RWPE2 (cell line): ENCODE measurements at regions not wholly inside any gene's neighbourhood (a gene's known extent, or its start where the extent isn't known, plus 50 kb on each side); places are given as distances from the start of the nearest gene placed in this dataset.

ENCODE experiments used
- ATAC-seq: fragments of 200-7000 bp; cut with Tn5 transposase; 3 replicates; pipeline ENCODE4 v1.9.1; 2021; ENCODE audit warnings: low read depth
- DNase-seq: peaks from one replicate; pipeline ENCODE4 v3.0.0-alpha.2; 2020; ENCODE audit warnings: low spot score
- H3K27ac ChIP-seq: fragments of 450-650 bp; 2 replicates; pipeline ENCODE4 v1.5.1; 2017; ENCODE audit warnings: mild to moderate bottlenecking; ENCODE audit not compliant: poor library complexity, severe bottlenecking
- H3K27me3 ChIP-seq: fragments of 250-450 bp; sonication (Bioruptor Pico); 2 replicates; pipeline ENCODE4 v1.5.1; 2021; ENCODE audit warnings: mild to moderate bottlenecking, moderate library complexity; ENCODE audit not compliant: insufficient read depth, poor library complexity, severe bottlenecking
- H3K36me3 ChIP-seq: fragments of 250-450 bp; sonication (Bioruptor Pico); 2 replicates; pipeline ENCODE4 v1.5.1; 2020; ENCODE audit warnings: low read depth, mild to moderate bottlenecking, moderate library complexity
- H3K4me1 ChIP-seq: fragments of 250-450 bp; sonication (Bioruptor Pico); 2 replicates; pipeline ENCODE4 v1.5.1; 2021; ENCODE audit warnings: mild to moderate bottlenecking, moderate library complexity; ENCODE audit not compliant: insufficient read depth, poor library complexity, severe bottlenecking
- H3K4me3 ChIP-seq: fragments of 250-450 bp; sonication (Bioruptor Pico); 2 replicates; pipeline ENCODE4 v1.5.1; 2021; ENCODE audit warnings: mild to moderate bottlenecking, moderate library complexity; ENCODE audit not compliant: severe bottlenecking
- H3K9me3 ChIP-seq: fragments of 250-450 bp; sonication (Bioruptor Pico); 2 replicates; pipeline ENCODE4 v1.5.1; 2021; ENCODE audit warnings: mild to moderate bottlenecking, moderate library complexity; ENCODE audit not compliant: severe bottlenecking
- TF ChIP-seq, protein P1 (sequence below): fragments of 450-650 bp; IDR thresholded peaks from one replicate; pipeline ENCODE4 v1.5.1; 2017; ENCODE audit warnings: mild to moderate bottlenecking, moderate library complexity; ENCODE audit not compliant: poor library complexity, severe bottlenecking

DNA sequence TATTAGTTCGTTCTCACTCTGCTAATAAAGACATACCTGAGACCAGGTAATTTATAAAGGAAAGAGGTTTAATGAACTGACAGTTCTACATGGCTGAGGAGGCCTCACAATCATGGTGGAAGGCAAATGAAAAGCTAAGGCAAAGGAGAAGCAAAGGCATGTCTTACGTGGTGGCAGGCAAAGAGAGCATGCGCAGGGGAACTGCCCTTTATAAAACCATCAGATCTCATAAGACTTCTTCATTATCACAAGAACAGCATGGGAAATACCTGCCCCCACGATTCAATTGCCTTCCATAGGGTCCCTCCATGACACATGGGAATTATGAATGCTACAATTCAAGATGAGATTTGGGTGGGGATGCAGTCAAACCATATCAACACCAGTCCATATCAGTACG is 133.5 kb downstream of the ZNF621 start:
- H3K4me1 ChIP-seq: no peaks in the 10 kb centered on the region
- no peaks in the 10 kb centered on the region for H3K36me3 ChIP-seq
- no peak overlapping the region for H3K4me3 ChIP-seq
- TF ChIP-seq, protein P1, sequence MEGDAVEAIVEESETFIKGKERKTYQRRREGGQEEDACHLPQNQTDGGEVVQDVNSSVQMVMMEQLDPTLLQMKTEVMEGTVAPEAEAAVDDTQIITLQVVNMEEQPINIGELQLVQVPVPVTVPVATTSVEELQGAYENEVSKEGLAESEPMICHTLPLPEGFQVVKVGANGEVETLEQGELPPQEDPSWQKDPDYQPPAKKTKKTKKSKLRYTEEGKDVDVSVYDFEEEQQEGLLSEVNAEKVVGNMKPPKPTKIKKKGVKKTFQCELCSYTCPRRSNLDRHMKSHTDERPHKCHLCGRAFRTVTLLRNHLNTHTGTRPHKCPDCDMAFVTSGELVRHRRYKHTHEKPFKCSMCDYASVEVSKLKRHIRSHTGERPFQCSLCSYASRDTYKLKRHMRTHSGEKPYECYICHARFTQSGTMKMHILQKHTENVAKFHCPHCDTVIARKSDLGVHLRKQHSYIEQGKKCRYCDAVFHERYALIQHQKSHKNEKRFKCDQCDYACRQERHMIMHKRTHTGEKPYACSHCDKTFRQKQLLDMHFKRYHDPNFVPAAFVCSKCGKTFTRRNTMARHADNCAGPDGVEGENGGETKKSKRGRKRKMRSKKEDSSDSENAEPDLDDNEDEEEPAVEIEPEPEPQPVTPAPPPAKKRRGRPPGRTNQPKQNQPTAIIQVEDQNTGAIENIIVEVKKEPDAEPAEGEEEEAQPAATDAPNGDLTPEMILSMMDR: no peak
- no peak for DNase-seq
- no peaks in the 10 kb centered on the region for H3K27me3 ChIP-seq
- H3K9me3 ChIP-seq: no peaks in the 10 kb centered on the region
- H3K27ac ChIP-seq: no peak overlapping the region
- ATAC-seq: no peak

DNA sequence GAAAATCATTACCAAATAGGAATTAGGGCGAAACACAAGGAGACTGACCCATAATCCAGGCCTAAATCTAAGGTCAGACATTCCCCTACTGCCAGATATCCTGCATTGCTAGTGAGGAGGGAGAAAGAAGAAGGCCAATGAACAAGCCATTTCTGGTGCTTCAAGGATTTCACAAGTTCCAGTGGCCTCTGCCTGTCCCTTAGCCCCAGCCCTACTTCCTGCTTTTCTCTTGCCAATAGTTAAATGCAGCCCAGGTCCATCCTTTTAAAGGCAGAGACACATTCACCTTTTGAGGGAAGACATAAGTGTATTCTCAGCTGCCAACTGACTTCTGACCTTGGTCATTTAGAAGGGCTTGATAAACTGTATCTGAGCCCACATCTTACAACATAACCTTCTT is 135.8 kb downstream of the ZNF621 start:
- no peak for DNase-seq
- no peak overlapping the region for H3K27ac ChIP-seq
- no peak for ATAC-seq
- TF ChIP-seq, protein P1: no peak
- H3K36me3 ChIP-seq: no peaks in the 10 kb centered on the region
- H3K9me3 ChIP-seq: no peaks in the 10 kb centered on the region
- H3K27me3 ChIP-seq: no peaks in the 10 kb centered on the region
- no peak overlapping the region for H3K4me3 ChIP-seq
- H3K4me1 ChIP-seq: no peaks in the 10 kb centered on the region

DNA sequence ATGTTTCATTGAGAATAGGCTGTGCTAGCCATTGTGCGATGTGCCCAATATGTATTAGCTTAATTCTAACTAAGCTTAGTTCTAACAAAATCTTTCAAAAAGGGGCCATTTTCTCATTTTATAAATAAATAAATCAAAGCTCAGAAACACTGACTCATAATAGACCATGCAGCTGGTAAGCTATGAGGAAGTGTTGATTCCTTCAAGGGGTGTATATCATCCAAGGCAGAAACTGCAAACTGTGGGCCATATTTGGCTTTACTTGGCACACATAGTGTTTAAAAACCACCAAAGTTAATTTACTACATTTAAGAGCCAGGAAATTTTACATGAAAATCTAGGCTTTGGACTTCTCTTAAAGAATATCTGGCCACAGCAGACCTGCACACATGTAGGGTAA is 136.5 kb downstream of the ZNF621 start:
- no peaks in the 10 kb centered on the region for H3K4me1 ChIP-seq
- no peak overlapping the region for H3K27ac ChIP-seq
- no peaks in the 10 kb centered on the region for H3K27me3 ChIP-seq
- no peak overlapping the region for H3K4me3 ChIP-seq
- no peak for DNase-seq
- no peaks in the 10 kb centered on the region for H3K9me3 ChIP-seq
- H3K36me3 ChIP-seq: no peaks in the 10 kb centered on the region
- TF ChIP-seq, protein P1: no peak
- ATAC-seq: no peak

DNA sequence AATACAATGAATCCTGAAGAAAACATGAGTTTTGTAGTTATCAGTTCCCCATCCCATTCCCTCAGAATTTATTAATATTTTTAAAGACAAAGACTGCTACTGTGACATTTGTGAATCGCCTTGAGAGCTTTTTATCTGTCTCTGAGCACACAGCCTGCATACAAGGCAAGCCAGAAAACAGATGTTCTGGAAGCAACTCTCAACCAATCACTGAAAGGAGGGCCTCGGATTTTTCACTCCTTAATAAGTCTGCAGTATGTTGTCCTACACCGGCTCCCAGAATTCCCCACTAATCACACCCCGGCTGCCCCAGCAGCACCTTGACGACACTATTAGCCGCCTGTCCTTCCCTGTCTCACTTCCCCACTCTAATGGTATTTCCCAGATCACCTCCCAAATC is 138.5 kb downstream of the ZNF621 start:
- Histone ChIP-seq H3K9me3 (no peaks in the 10 kb centered on the region), H3K36me3 (no peaks in the 10 kb centered on the region), H3K27ac (no peak overlapping the region), H3K27me3 (no peaks in the 10 kb centered on the region), H3K4me1 (no peaks in the 10 kb centered on the region), H3K4me3 (no peak overlapping the region)
- ATAC-seq (no peak), DNase-seq (no peak)
- TF ChIP-seq, protein P1: no peak

DNA sequence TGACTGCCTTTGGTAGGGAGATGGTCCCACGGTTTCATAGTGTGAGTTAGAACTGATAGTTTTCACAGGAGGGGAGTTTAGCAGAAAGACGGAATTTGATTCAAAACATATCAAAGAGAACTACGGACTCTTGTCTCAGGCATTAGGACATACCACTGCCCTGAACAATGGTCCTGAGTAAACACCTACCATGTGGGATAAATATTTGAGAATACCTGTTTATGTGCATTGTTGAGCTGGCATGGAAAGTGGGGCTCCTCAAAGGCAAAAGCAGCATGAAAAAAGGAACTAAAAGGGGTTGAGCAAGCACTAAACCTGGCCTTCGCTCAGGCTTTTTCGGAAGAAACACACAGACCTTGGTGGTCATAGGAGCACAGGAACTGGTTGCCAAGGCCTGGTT is 144.4 kb downstream of the ZNF621 start:
- H3K4me3 ChIP-seq: no peak overlapping the region
- peaks cover 9% of the 10 kb centered on the region for H3K27me3 ChIP-seq
- TF ChIP-seq, protein P1: no peak
- no peaks in the 10 kb centered on the region for H3K4me1 ChIP-seq
- no peak for ATAC-seq
- H3K9me3 ChIP-seq: no peaks in the 10 kb centered on the region
- no peaks in the 10 kb centered on the region for H3K36me3 ChIP-seq
- no peak overlapping the region for H3K27ac ChIP-seq
- DNase-seq: no peak
